GM21619 (cell line): ENCODE measurements at regions not wholly inside any gene's neighbourhood (a gene's known extent, or its start where the extent isn't known, plus 50 kb on each side); places are given as distances from the start of the nearest gene placed in this dataset.
A peak's percentile ranks its signal among the peaks of the same experiment; 100 is the strongest.
"Not testable (repeated sequence)": the region's sequence is repeated elsewhere in the genome, so short reads cannot be mapped to it uniquely, and the experiment has no call there.

Experiments
- ATAC-seq: cut with Tn5 transposase; IDR thresholded peaks from one replicate; pipeline ENCODE4 v1.9.1; 2021; ENCODE audit not compliant: unreplicated experiment

- no peak for ATAC-seq
Observed at GRCh38 chr6:112575309-112575834, 228.2 kb downstream of the RFPL4B start.

GRCh38 chr6:112576423-112576822 lies 229.3 kb downstream of the RFPL4B start:
- ATAC-seq = no peak

GRCh38 chr6:112579601-112580000 lies 232.5 kb downstream of the RFPL4B start:
- ATAC-seq = no peak

DNA sequence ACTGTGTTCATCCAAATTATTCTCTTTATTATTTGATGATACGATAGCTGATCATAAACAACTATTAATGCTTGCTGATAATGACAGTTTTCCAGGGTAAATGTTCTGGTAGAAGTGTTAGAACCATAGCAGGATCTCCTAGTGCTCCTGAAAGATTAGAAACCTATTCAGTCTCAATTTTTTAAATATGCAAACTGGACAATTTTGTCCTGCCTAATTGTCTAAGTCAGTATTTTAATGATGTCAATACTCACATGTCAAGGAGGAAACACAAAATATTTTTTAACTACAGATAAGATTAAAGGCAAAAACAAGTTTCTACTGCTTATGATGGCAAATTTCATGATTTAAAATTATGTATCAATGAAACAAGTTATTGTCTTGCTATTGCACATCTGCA lies 233.9 kb downstream of the RFPL4B start:
- no peak for ATAC-seq

DNA sequence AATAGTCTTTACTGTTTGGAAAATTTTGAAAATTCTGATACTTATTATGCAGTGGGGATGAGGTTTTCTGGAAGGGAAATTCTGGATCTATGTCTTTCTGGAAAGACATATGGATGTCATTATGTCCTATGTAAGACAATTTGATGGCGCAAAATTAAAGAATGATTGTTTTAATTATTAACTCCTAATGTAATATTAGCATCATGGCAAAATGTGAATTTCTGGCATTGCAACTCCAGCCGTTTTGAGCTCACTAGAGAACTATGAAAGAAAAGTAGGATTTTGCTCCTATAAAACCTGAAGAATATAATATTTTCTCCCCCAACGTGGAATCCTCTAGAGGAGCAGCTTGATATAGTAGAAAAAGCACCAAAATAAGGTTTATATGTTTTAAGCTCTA lies 243.2 kb downstream of the RFPL4B start:
- ATAC-seq = no peak

GRCh38 chr6:112591329-112591728 lies 244.2 kb downstream of the RFPL4B start:
- no peak for ATAC-seq

DNA sequence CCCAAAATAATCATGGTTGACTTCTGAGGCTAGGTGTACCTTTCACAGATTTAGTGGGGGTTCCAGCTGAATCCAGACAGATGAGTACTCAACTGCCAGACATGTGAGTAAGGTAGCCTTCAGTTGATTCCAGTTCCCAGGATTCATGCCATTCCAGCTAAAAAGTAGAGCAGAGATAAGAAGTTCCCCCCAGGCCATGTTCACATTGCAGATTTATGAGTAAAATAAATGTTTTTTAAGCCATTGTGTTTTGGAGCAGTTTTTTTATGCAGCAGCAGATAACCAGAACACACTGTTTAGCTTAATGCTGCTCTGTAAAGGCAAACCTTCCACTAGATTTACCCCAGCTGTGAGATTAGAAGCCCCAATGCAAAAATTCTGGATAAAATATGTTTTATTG lies 245.0 kb downstream of the RFPL4B start:
- no peak for ATAC-seq

DNA sequence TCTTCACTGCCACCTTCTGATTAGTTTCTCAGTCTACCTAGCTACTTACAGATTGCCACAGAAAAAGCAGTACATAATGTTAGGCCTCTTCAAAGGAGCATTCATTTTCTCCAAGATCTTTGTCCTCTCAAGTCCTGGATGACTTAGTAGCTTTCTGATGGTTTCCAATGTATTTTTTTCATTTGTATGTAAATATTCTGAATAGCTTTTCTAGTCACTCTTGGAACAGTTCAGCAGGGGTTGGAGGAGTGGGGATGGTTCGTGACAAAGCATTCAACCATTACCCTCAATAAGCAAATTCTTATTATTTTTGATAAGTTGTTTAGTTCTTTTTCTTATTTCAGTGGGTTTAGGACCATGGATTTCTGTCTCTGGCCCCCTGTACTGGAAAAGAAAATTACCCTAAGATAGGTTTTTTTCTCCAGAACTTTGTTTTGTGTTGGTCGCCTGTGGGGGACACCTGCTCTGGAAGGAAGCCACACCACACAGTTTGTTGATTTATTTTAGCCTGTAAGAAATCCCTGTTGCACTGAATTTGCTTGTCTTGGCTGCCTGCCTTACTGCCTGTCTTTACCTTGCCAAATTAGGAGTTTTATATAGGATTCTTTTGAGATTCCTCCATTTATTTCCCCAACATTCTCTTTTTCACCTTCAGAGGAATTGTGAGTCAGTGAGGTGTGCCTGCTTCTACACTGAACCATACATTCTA lies 247.9 kb downstream of the RFPL4B start:
- ATAC-seq = no peak

- no peak for ATAC-seq
Observed at GRCh38 chr6:112595841-112596240, 248.7 kb downstream of the RFPL4B start.

DNA sequence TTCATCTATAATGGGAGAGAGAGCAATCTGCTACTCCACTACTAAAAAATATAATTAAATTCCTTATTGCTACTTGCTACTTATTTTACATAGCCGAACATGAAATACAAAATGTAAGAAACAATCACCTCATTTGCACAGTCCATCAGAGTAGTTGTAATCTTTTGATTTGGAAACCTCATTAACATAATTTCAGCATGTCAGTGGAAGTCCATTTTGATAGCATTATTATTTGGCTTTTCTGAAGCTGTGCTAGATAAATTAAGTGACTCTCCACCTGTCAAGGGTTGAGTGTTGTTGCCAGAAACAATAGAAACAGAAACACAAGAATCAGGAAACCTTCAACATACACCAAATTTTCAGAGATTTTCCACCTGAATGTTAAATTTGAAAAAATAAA lies 250.0 kb downstream of the RFPL4B start:
- ATAC-seq = no peak

DNA sequence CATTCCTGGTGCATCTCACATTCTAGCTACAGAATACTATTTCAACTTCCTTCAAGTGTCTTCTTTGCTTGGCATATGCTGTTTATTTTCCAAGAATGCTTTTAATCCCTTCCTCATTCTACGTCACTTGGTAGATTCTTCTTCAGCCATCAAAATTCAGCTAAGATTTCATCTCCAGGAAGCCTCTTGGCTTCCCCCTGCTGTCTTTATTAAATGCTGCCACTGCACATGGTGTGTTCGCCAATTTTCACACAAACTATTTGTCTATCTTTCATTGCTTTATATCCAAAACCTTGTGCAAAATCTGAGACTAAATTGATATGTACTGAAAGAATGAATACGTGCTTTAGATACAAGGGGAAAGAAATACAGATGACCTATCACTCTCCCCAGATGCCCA lies 253.0 kb downstream of the RFPL4B start:
- no peak for ATAC-seq

DNA sequence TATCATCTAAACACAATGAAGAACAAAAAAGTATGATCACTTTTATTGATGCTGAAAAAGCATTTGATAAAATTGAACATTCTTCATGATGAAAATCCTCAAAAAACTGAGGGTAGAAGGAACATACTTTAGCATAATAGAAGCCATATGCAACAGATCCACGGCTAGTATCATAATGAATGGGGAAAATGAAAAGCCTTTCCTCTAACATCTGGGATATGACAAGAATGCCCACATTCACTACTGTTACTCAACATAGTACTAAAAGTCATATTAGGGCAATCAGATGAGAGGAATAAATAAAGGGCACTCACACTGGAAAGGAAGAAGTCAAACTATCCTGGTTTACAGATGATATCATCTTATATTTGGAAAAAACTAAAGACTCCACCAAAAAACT lies 256.6 kb downstream of the RFPL4B start:
- no peak for ATAC-seq

DNA sequence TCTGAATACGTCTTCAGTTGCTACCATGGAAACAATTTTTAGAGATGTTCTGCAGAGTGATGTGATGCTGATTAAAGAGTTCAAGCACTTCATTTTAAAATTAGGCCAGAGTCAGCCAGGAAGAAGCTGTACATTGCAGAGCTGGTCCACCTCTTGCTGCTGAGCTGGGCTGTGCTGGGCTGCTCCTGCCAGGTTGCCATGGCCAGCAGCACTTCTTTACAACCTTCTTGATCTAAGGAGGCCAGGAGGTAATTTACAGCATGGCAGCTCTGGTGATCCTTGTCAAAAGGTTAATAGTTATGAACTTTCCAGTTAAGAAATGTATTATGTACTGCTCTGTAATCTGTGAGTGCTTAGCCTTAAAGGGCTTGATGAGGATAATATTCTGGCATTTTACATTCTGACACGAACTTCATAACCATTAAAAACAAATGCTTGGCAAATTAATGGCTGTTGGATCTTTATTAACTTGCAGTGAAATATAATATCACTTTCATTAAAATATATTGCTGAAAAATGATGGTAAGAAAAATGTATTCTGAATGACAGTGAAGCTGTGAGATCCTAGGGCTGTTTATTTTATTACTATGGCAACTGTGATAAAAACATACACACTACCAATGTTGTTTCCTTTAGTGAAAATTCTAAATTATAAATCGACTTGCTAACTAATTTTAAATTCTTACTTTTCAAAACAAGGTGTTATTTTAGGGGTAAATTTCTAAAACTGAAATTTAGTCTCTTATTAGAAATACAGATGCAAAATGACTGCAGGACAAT lies 259.7 kb downstream of the RFPL4B start:
- ATAC-seq = no peak

DNA sequence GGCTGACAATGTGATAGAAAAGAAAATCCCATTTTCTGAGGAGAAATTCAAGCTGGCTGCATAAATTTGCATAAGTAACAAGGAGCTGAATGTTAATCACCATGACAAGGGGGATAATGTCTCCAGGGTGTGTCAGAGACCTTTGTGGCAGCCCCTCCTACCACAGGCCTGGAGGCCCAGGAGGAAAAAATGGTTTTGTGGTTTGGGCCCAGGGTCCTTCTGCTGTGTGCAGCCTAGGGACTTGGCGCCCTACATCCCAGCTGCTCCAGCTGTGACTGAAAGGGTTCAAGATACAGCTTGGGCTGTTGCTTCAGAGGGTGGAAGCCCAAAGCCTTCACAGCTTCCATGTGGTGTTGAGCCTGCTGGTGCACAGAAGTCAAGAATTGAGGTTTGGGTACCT lies 261.8 kb downstream of the RFPL4B start:
- not testable (repeated sequence) for ATAC-seq

DNA sequence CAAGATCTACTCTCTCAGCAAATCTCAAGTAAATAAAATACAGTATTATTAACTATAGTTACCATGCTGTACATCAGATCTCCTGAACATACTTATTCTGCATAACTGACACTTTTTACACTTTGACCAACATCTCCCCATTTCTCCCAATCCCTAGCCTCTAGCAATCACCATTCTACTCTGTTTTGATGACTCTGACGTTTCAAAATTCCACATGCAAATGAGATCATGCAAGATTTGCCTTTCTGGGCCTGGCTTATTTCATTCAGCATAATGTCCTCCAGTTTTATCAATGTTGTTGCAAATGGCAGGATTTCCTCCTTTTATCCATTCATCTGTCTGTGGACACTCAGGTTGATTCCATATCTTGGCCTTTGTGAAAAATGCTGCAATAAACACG lies 266.3 kb downstream of the RFPL4B start:
- no peak for ATAC-seq

DNA sequence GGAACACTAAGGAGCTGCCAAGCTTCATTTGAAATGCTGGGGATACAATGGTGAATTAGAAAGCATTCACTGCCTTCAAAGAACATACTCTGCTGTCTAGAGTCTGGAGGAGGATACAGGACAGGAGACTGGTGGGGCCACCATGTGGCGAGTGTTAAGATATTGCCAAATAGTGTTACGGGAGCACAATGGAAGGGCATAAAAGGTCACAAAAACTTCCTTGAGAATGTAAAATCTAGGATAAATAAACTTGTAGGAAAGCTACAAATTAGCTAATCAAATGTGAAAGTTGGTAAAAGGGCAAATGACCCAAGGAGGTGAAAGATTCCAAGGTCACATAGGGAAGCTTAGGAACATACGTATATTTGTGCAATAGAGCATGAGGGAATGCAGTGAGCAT lies 271.7 kb downstream of the RFPL4B start:
- ATAC-seq = no peak

GRCh38 chr6:112620812-112621569 lies 273.9 kb downstream of the RFPL4B start:
- ATAC-seq = peak; percentile 67

DNA sequence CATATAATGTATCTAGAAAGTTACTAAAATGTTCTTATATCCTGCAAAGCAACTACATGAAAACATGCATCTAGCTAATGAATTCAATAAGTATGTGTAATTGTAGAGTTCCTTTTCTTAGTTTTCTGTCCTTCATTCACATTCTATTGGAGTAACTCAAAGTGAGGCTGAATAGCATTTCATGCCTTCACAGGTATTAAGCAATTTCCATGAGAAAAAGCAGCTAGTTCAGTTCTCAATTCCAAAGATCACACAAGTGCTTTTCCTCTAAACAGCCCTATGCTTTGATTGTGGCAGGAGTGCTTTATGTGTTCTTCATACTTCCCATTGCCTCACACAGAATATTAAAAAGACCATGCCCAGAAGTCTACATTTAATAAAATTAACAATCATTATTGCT lies 274.9 kb downstream of the RFPL4B start:
- no peak for ATAC-seq

DNA sequence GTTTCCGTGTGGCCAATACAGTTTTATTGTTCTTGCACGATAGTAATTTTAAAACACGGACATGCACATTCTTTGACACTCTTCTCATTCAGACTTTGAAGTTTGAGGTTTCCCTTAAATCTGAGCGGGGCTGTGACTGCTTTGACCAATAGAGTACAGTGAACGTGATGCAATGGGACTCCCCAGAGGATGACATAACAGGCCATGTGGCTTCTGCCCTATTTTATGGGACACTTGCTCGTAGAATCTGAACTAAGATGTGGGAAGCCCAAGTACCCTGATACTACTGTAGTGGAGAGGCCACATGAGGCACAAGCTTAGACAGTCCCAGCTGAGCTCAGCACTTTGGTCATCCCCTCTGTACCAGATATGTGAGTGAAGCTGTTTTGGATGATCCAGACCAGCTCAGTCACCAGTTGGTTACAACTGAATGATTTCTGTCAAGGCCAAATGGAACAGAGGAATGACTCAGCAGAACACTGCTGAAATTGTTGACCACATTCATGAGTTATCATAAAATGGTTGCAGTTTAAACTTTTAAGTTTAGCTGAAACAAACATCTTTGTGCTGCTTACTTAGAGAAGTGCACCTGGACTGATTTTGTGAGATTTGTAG lies 279.4 kb downstream of the RFPL4B start:
- peak; percentile 82 for ATAC-seq

DNA sequence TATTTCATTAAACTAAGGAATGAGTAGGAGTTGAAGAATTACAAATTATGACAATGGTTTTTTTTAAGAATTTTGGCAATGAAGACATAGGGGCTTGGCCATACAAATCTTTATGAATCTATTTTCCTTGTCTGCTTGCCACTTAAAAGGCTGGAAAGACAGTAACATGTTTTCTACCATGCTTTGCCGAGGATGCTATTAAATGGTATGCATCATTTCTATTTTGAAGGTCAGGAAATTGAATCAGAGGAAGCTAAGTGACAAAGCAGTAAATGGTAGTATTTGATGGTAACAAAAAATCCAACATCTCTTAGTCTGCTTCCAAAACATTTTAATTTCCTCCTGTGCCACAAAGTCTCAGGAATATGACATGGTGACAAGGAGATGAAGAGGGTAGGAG lies 287.2 kb downstream of the RFPL4B start:
- ATAC-seq = no peak

GRCh38 chr6:112636650-112637262 lies 289.6 kb downstream of the RFPL4B start:
- no peak for ATAC-seq
